A549 (cell line): ENCODE measurements at regions not wholly inside any gene's neighbourhood (a gene's known extent, or its start where the extent isn't known, plus 50 kb on each side); places are given as distances from the start of the nearest gene placed in this dataset.

ENCODE experiments used
- EP300 ChIP-seq, 2 experiments: fragments of >200 bp; sonication (Bioruptor Twin); formaldehyde crosslinking; IDR thresholded peaks; 2 replicates in 1 of 2; 3 replicates in 1 of 2; pipeline ENCODE4 v1.6.1; 2016 to 2017
- ESRRA ChIP-seq: fragments of 150-350 bp; IDR thresholded peaks from 2 replicates; pipeline ENCODE4 v1.6.1; 2014; ENCODE audit warnings: mild to moderate bottlenecking, low read length, borderline replicate concordance
- MAZ ChIP-seq: fragments of 150-350 bp; IDR thresholded peaks from 2 replicates; pipeline ENCODE4 v1.6.1; 2014; ENCODE audit warnings: antibody characterized with exemption, low read depth, low read length, borderline replicate concordance
- NR3C1 ChIP-seq: fragments of >200 bp; sonication (Bioruptor Twin); formaldehyde crosslinking; IDR thresholded peaks from 3 replicates; pipeline ENCODE4 v1.6.1; 2017
- RAD21 ChIP-seq, 2 experiments: fragments of >200 bp in 1 of 2; sonication (Bioruptor Twin) in 1 of 2; formaldehyde crosslinking in 1 of 2; IDR thresholded peaks in 1 of 2; conservative IDR thresholded peaks in 1 of 2; 2 replicates in 1 of 2; 3 replicates in 1 of 2; pipeline ENCODE4 v1.6.1; 2012 to 2018; ENCODE audit warnings: inconsistent platforms in 1 of 2
- RCOR1 ChIP-seq: fragments of 150-350 bp; IDR thresholded peaks from 2 replicates; pipeline ENCODE4 v1.6.1; 2014; ENCODE audit warnings: antibody characterized with exemption, low read length, low read depth
- TF ChIP-seq, protein P1 (sequence below): fragments of 150-350 bp; IDR thresholded peaks from 2 replicates; pipeline ENCODE4 v1.6.1; 2014; ENCODE audit warnings: low read depth, mild to moderate bottlenecking, low read length
- TF ChIP-seq, protein P2 (sequence below): fragments of >200 bp; sonication (Bioruptor Twin); formaldehyde crosslinking; IDR thresholded peaks from 3 replicates; pipeline ENCODE4 v1.5.1; 2016
- TF ChIP-seq, protein P3 (sequence below): fragments of 450-650 bp; IDR thresholded peaks from 2 replicates; pipeline ENCODE4 v1.6.1; 2014; ENCODE audit warnings: antibody characterized with exemption
- TF ChIP-seq, protein P4 (sequence below): IDR thresholded peaks from 2 replicates; pipeline ENCODE4 v1.6.1; 2012
- TF ChIP-seq, protein P5 (sequence below): IDR thresholded peaks from 2 replicates; pipeline ENCODE4 v1.6.1; 2012; ENCODE audit warnings: low read depth, borderline replicate concordance
- TF ChIP-seq, protein P6 (sequence below): fragments of 200-600 bp; sonication (generic); IDR thresholded peaks from 2 replicates; pipeline ENCODE4 v1.6.1; 2016; ENCODE audit warnings: antibody characterized with exemption, mild to moderate bottlenecking, moderate library complexity

DNA sequence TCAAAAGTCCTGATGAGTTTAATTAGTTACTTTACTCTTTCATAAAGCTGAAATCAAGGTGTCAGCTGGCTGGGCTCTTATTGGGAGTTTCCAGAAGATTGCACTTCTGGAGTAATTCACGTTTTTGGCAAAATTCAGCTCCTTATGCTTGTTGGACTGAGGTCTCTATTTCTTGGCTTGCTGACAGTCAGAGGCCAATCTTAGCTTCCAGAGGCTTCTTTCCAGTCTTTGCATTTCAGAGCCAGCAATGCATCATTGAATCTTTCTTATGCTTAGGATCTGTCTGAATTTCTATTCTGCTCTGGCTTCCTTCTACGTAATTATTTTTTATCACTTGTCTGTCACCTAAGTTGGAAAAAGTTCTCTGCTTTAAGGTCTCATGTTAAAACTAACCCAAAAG, 91.4 kb upstream of the SYN3 start:
- TF ChIP-seq, protein P1, sequence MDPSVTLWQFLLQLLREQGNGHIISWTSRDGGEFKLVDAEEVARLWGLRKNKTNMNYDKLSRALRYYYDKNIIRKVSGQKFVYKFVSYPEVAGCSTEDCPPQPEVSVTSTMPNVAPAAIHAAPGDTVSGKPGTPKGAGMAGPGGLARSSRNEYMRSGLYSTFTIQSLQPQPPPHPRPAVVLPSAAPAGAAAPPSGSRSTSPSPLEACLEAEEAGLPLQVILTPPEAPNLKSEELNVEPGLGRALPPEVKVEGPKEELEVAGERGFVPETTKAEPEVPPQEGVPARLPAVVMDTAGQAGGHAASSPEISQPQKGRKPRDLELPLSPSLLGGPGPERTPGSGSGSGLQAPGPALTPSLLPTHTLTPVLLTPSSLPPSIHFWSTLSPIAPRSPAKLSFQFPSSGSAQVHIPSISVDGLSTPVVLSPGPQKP, result no peak
- TF ChIP-seq, protein P2, sequence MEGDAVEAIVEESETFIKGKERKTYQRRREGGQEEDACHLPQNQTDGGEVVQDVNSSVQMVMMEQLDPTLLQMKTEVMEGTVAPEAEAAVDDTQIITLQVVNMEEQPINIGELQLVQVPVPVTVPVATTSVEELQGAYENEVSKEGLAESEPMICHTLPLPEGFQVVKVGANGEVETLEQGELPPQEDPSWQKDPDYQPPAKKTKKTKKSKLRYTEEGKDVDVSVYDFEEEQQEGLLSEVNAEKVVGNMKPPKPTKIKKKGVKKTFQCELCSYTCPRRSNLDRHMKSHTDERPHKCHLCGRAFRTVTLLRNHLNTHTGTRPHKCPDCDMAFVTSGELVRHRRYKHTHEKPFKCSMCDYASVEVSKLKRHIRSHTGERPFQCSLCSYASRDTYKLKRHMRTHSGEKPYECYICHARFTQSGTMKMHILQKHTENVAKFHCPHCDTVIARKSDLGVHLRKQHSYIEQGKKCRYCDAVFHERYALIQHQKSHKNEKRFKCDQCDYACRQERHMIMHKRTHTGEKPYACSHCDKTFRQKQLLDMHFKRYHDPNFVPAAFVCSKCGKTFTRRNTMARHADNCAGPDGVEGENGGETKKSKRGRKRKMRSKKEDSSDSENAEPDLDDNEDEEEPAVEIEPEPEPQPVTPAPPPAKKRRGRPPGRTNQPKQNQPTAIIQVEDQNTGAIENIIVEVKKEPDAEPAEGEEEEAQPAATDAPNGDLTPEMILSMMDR, result no peak
- TF ChIP-seq RCOR1, result no peak
- TF ChIP-seq, protein P3, sequence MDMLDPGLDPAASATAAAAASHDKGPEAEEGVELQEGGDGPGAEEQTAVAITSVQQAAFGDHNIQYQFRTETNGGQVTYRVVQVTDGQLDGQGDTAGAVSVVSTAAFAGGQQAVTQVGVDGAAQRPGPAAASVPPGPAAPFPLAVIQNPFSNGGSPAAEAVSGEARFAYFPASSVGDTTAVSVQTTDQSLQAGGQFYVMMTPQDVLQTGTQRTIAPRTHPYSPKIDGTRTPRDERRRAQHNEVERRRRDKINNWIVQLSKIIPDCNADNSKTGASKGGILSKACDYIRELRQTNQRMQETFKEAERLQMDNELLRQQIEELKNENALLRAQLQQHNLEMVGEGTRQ, result no peak
- no peak for TF ChIP-seq NR3C1
- TF ChIP-seq RAD21 (conservative IDR thresholded peaks at IDR 0.05 in 1 of 2, IDR thresholded peaks at IDR 0.05 in 1 of 2), result no peak
- TF ChIP-seq, protein P4, sequence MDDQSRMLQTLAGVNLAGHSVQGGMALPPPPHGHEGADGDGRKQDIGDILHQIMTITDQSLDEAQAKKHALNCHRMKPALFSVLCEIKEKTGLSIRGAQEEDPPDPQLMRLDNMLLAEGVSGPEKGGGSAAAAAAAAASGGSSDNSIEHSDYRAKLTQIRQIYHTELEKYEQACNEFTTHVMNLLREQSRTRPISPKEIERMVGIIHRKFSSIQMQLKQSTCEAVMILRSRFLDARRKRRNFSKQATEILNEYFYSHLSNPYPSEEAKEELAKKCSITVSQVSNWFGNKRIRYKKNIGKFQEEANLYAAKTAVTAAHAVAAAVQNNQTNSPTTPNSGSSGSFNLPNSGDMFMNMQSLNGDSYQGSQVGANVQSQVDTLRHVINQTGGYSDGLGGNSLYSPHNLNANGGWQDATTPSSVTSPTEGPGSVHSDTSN, result no peak
- no peak for TF ChIP-seq ESRRA
- TF ChIP-seq, protein P5, sequence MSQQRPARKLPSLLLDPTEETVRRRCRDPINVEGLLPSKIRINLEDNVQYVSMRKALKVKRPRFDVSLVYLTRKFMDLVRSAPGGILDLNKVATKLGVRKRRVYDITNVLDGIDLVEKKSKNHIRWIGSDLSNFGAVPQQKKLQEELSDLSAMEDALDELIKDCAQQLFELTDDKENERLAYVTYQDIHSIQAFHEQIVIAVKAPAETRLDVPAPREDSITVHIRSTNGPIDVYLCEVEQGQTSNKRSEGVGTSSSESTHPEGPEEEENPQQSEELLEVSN, result no peak
- no peak for TF ChIP-seq EP300 (IDR thresholded peaks at IDR 0.05)
- TF ChIP-seq MAZ, result no peak
- TF ChIP-seq, protein P6, sequence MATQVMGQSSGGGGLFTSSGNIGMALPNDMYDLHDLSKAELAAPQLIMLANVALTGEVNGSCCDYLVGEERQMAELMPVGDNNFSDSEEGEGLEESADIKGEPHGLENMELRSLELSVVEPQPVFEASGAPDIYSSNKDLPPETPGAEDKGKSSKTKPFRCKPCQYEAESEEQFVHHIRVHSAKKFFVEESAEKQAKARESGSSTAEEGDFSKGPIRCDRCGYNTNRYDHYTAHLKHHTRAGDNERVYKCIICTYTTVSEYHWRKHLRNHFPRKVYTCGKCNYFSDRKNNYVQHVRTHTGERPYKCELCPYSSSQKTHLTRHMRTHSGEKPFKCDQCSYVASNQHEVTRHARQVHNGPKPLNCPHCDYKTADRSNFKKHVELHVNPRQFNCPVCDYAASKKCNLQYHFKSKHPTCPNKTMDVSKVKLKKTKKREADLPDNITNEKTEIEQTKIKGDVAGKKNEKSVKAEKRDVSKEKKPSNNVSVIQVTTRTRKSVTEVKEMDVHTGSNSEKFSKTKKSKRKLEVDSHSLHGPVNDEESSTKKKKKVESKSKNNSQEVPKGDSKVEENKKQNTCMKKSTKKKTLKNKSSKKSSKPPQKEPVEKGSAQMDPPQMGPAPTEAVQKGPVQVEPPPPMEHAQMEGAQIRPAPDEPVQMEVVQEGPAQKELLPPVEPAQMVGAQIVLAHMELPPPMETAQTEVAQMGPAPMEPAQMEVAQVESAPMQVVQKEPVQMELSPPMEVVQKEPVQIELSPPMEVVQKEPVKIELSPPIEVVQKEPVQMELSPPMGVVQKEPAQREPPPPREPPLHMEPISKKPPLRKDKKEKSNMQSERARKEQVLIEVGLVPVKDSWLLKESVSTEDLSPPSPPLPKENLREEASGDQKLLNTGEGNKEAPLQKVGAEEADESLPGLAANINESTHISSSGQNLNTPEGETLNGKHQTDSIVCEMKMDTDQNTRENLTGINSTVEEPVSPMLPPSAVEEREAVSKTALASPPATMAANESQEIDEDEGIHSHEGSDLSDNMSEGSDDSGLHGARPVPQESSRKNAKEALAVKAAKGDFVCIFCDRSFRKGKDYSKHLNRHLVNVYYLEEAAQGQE, result no peak
